Right lobe of liver (tissue), 6 donors: ENCODE measurements at regions not wholly inside any gene's neighbourhood (a gene's known extent, or its start where the extent isn't known, plus 50 kb on each side); places are given as distances from the start of the nearest gene placed in this dataset.
A peak's percentile ranks its signal among the peaks of the same experiment; 100 is the strongest.

Source experiments
- ATAC-seq, 4 donors: fragments of 200-7000 bp; cut with Tn5 transposase; one replicate each; pipeline ENCODE4 v1.9.1; 2020; ENCODE audit warnings: mild to moderate bottlenecking in 4 of 4, moderate library complexity in 4 of 4
- DNase-seq, 3 donors: peaks; one replicate each; pipeline ENCODE4 v3.0.0-alpha.2; 2020
- H3K27ac ChIP-seq, 3 donors: fragments of 200-600 bp; one replicate each; pipeline ENCODE4 v1.8.0; 2022
- H3K27me3 ChIP-seq, 2 donors: fragments of 200-600 bp; one replicate each; pipeline ENCODE4 v1.8.0; 2022
- H3K36me3 ChIP-seq, 4 donors: fragments of 200-600 bp; sonication (generic) in 1 of 4; one replicate each; pipeline versions ENCODE4 v1.5.1 to v1.8.0; 2017 to 2022; ENCODE audit warnings: control low read depth in 1 of 4
- H3K4me1 ChIP-seq, 4 donors: fragments of 200-600 bp; sonication (generic) in 1 of 4; one replicate each; pipeline versions ENCODE4 v1.5.1 to v1.8.0; 2017 to 2022; ENCODE audit warnings: control low read depth in 1 of 4
- H3K4me3 ChIP-seq, 3 donors: fragments of 200-600 bp; one replicate each; pipeline ENCODE4 v1.8.0; 2022
- H3K9me3 ChIP-seq, 4 donors: fragments of 200-600 bp; sonication (generic) in 1 of 4; one replicate each; pipeline versions ENCODE4 v1.5.1 to v1.8.0; 2017 to 2022; ENCODE audit warnings: control low read depth in 1 of 4
- POLR2A ChIP-seq: fragments of 450-650 bp; IDR thresholded peaks from one replicate; pipeline ENCODE4 v1.6.1; 2017; ENCODE audit warnings: antibody characterized with exemption, mild to moderate bottlenecking
- WGBS: methylation state at CpG from one replicate; pipeline ENCODE4 v1.1.6; 2018; ENCODE audit warnings: low coverage, low lambda C conversion rate; ENCODE audit not compliant: insufficient coverage; ENCODE audit errors: missing lambda C conversion rate; 5-methylcytosine and 5-hydroxymethylcytosine counted together
- intact Hi-C, 2 donors: fragments of 100-400 bp; cut with DNase I; formaldehyde crosslinking; loops; one replicate each; pipeline versions ENCODE4 v1.11.2 to v1.14.1; 2022
- TF ChIP-seq, protein P1 (sequence below), 4 donors: fragments of 200-600 bp in 3 of 4; fragments of 450-650 bp in 1 of 4; IDR thresholded peaks; one replicate each; pipeline versions ENCODE4 v1.5.1 to v1.8.0; 2016 to 2022; ENCODE audit warnings: antibody characterized with exemption in 4 of 4, mild to moderate bottlenecking in 2 of 4
- donor health status: DM: no; HTN: yes; CAD: no.
- donor health status: DM: no; HTN: no; CAD: no.
- donor health status: DM: no; HTN: no; CAD: no.
- donor health status: DM: no; HTN: yes; CAD: no.
- donor health status: DM: no; HTN: yes; CAD: no.

DNA sequence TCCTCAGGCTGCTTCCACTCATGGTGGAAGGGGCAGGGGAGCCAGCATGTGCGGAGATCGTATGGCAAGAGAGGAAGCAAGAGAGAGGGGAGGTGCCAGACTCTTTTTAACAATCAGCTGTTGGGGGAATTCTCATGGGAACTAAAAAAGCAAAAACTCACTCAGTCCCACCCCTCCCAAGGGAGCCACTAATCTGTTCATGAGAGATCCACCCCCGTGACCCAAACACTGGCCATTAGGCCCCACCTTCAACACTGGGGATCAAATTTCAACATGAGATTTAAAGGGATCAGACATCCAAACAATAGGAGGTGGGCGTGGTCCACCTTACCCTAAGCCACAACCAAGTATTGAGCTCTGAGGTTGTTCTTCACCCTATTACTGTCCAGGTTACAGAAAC lies 375.1 kb downstream of the GRIN2B start:
- intact Hi-C loops = no loop called here
- Histone ChIP-seq H3K4me1 (no peaks in the 10 kb centered on the region), H3K36me3 (no peaks in the 10 kb centered on the region), H3K27me3 (no peaks in the 10 kb centered on the region), H3K27ac (no peak overlapping the region), H3K4me3 (no peak overlapping the region), H3K9me3 (no peaks in the 10 kb centered on the region)
- ATAC-seq (no peak), DNase-seq (no peak)
- TF ChIP-seq POLR2A = no peak
- TF ChIP-seq, protein P1, sequence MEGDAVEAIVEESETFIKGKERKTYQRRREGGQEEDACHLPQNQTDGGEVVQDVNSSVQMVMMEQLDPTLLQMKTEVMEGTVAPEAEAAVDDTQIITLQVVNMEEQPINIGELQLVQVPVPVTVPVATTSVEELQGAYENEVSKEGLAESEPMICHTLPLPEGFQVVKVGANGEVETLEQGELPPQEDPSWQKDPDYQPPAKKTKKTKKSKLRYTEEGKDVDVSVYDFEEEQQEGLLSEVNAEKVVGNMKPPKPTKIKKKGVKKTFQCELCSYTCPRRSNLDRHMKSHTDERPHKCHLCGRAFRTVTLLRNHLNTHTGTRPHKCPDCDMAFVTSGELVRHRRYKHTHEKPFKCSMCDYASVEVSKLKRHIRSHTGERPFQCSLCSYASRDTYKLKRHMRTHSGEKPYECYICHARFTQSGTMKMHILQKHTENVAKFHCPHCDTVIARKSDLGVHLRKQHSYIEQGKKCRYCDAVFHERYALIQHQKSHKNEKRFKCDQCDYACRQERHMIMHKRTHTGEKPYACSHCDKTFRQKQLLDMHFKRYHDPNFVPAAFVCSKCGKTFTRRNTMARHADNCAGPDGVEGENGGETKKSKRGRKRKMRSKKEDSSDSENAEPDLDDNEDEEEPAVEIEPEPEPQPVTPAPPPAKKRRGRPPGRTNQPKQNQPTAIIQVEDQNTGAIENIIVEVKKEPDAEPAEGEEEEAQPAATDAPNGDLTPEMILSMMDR (IDR thresholded peaks at IDR 0.05) = no peak
- 52% methylated on average over 4 of the region's 4 CpGs for WGBS

- no peak overlapping the region for H3K27ac ChIP-seq
- 90% methylated on average over 5 of the region's 5 CpGs for WGBS
Observed at GRCh38 chr12:13603953-13604352, 377.4 kb downstream of the GRIN2B start.

DNA sequence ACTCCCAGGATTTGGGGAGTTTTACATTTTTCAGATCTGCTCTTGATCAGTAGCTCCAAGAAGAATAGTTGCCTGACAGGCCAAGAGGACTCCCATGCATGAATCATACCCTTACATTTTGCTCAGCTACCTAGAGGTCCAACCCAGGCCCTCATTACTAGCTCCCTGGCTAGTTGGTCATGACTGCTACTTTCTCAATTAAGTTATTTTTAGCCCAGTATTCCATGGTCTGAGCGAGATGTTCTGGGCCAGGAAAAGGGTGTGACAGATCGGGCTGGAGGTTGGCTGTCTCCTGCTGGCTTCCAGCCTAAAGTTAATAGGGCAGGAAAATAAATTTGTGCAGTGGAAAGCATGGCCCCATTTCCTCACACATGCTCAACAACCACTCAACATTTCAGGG lies 379.2 kb downstream of the GRIN2B start:
- H3K27me3 ChIP-seq = no peaks in the 10 kb centered on the region
- no peak overlapping the region for H3K4me3 ChIP-seq
- DNase-seq (no peak), ATAC-seq (peak; percentile 35 to 57 (median 48))
- no peaks in the 10 kb centered on the region for H3K9me3 ChIP-seq
- intact Hi-C loops = no loop called here
- no peaks in the 10 kb centered on the region for H3K4me1 ChIP-seq
- 15% methylated on average over 2 of the region's 2 CpGs for WGBS
- H3K36me3 ChIP-seq = no peaks in the 10 kb centered on the region
- TF ChIP-seq, protein P1 (IDR thresholded peaks at IDR 0.05) = no peak
- TF ChIP-seq POLR2A = no peak
- H3K27ac ChIP-seq = no peak overlapping the region

More at GRCh38 chr12:13603953-13604352, 377.4 kb downstream of the GRIN2B start:
- Histone ChIP-seq H3K27me3 (no peaks in the 10 kb centered on the region), H3K36me3 (no peaks in the 10 kb centered on the region), H3K9me3 (no peaks in the 10 kb centered on the region), H3K4me3 (no peak overlapping the region), H3K4me1 (no peaks in the 10 kb centered on the region)
- no peak for ATAC-seq
- TF ChIP-seq, protein P1 (IDR thresholded peaks at IDR 0.05) = no peak
- TF ChIP-seq POLR2A = no peak
- intact Hi-C loops = no loop called here
- DNase-seq = no peak

DNA sequence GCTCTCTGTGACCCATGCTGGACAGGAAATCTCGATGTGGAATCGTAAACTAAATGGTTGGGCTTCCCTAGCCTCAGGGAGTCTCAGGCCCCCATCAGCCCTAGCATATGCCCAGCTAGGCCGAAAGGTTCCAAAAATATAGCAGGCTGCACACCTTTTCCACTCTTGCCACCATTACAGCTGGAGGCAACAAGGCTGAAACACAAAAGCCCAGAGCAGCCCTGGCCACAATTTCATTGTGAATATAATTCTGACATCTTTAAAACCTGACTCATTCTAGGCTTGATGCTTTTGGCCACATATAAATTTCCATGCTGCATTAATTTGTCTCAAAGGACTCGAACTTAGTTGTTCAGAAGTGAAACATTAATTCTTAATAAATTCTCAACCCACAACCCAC lies 382.2 kb downstream of the GRIN2B start:
- ATAC-seq (no peak), DNase-seq (no peak)
- no peak overlapping the region for H3K27ac ChIP-seq
- intact Hi-C loops = no loop called here
- no peak for TF ChIP-seq POLR2A
- TF ChIP-seq, protein P1 (IDR thresholded peaks at IDR 0.05) = no peak
- no peaks in the 10 kb centered on the region for H3K36me3 ChIP-seq
- no peak overlapping the region for H3K4me3 ChIP-seq
- 75% methylated on average over 4 of the region's 4 CpGs for WGBS
- no peaks in the 10 kb centered on the region for H3K27me3 ChIP-seq
- peaks cover 0 to 6% (median 1%) of the 10 kb centered on the region in 4 donors for H3K4me1 ChIP-seq
- no peaks in the 10 kb centered on the region for H3K9me3 ChIP-seq

DNA sequence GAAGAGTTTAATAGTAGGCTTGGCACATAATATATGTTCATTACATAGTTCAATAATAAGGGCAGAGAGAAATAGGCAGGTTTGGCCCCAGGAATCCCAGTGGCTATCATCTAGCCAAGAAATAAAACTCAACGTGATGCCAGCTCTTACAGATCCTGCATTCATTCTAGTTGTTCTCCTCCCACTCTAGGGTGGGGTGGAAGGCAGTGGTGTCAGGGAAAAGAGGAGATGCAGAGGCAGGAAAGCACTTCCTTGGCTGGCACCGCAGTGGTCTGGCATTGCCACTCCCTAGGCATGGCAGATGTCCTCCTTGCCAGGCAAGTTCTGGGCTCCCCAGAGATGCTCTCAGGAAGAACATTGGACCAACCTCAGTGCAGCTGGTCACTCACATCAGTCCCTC lies 383.6 kb downstream of the GRIN2B start:
- Histone ChIP-seq H3K36me3 (no peaks in the 10 kb centered on the region), H3K27ac (no peak overlapping the region), H3K27me3 (no peaks in the 10 kb centered on the region), H3K4me3 (no peak overlapping the region), H3K9me3 (no peaks in the 10 kb centered on the region), H3K4me1 (peaks cover 0 to 6% (median 1%) of the 10 kb centered on the region in 4 donors)
- intact Hi-C loops = no loop called here
- no peak for ATAC-seq
- no peak for DNase-seq
- TF ChIP-seq, protein P1 (IDR thresholded peaks at IDR 0.05) = no peak
- no peak for TF ChIP-seq POLR2A
- WGBS = no CpG with 5 or more reads among the region's 2 CpGs
